Cerebellar cortex (tissue), 1 donor: ENCODE measurements at regions not wholly inside any gene's neighbourhood (a gene's known extent, or its start where the extent isn't known, plus 50 kb on each side); places are given as distances from the start of the nearest gene placed in this dataset.
"Not testable (repeated sequence)": the region's sequence is repeated elsewhere in the genome, so short reads cannot be mapped to it uniquely, and the experiment has no call there.

ENCODE experiments used
- DNase-seq: peaks from one replicate; pipeline ENCODE4 v3.0.0-alpha.2; 2015; ENCODE audit warnings: low spot score

DNA sequence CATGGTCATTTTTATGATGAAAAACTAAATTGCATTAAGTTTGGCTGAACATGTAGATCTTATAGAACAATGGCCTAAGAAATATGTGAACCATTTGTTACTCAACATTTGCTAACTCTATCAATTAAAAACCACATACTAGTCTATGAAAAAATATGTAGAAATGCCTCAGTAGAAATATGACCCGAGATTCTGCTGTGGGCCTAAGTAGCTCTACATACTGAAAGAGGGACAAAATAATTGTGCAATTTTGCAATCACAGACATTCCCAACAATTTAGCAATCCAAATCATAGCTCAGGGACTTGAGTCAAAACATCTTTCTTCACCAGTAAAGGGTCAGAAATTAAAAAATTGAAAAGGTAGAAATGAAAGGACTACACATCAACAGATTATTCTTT lies 619.0 kb downstream of the FRK start:
- no peak for DNase-seq

- no peak for DNase-seq
Observed at GRCh38 chr6:115415378-115415777, 645.3 kb downstream of the FRK start.

DNA sequence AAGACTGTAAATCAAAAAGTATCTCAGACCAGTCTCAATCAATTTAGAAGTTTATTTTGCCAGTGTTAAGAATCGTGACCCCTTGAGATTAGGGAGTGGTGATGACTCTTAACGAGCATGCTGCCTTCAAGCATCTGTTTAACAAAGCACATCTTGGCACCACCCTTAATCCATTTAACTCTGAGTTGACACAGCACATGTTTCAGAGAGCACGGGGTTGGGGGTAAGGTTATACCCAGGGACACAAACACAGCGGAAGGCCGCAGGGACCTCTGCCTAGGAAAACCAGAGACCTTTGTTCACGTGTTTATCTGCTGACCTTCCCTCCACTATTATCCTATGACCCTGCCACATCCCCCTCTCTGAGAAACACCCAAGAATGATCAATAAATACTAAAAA lies 645.8 kb downstream of the FRK start:
- not testable (repeated sequence) for DNase-seq

GRCh38 chr6:115411756-115412155 lies 648.9 kb downstream of the FRK start:
- DNase-seq: no peak

DNA sequence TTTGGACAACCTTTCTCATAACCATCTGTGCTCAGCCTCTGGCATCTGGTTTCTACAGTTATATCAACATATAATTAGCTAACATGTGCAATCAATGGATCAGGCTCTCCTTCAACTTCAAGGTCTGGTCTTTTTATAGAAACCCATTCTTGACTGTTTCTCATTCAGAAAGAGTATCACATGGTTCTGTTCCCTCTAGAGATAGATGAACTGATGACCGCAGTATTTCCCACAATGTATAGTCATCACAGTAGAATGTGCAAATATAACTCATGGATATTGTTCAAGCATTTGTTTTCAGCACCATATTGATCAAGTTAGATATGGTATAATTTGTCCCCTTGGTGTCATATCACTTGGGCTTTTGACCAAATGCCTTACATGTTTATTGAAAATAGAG lies 656.2 kb downstream of the FRK start:
- no peak for DNase-seq

DNA sequence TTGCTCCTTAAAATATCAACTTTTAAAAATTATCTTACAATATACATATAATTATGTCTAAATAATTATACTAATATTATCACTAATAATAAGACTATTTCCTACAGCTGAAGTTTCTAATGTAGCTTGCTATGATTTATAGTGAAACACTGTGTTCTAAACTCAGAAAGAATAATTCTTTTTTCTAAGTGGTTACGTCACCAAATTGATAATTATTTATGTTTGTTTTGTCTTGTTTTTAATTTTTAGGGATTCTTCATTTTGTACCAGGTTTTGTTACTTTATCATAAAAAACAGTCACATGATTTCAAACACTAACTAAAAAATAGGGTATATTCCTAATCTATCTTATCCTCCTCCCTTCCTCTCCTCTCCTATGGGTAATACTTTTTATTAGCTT lies 662.1 kb downstream of the FRK start:
- DNase-seq: no peak

DNA sequence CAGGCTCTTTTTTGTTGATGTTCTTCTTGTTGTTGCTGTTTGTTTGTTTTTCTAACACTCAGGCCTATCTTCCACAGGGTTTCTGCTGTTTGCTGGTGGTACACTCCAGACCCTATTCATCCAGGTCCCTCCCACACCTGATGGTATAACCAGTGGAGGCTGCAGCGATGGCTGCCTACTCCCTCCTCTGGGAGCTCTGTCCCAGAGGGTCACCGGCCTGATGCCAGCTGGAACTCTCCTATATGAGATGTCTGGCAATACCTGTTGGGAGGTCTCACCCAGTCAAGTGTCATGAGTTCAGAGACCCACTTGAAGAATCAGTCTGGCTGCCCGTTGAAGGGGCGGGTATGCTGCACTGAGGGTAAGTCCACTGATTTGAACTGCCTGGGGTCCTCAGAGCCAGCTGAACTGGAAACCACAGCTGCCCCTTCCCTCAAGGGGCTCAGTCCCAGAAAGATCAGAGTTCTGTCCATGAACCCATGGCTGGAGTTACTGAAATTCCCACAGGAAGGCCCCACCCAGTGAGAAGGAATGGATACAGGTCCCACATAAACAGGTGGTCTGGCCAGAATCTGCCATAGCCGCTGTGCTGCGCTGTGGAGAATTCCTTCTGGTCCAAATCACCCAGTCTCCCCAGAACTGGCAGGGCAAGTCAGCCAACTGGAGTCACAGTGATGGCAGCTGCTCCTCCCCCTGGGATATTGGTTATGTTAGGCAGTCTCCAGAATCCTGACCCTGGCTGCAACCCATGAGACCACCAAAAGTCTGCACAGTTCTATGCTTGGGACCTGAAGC lies 664.4 kb downstream of the FRK start:
- no peak for DNase-seq

DNA sequence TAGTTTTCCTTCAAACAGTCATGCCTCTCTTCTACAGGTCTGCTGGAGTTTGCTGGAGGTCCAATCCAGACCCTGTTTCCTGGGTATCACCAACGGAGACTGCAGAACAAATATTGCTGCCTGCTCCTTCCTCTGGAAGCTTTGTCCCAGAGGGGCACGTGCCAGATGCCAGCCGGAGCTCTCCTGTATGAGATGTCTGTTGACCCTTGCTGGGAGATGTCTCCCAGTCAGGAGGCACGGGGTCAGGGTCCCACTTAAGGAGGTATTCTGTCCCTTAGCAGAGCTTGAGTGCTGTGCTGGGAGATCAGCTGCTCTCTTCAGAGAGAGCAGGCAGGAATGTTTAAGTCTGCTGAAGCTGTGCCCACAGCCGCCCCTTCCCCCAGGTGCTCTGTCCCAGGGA lies 666.9 kb downstream of the FRK start:
- DNase-seq: no peak

- DNase-seq: no peak
Observed at GRCh38 chr6:115370202-115370601, 690.5 kb downstream of the FRK start.

DNA sequence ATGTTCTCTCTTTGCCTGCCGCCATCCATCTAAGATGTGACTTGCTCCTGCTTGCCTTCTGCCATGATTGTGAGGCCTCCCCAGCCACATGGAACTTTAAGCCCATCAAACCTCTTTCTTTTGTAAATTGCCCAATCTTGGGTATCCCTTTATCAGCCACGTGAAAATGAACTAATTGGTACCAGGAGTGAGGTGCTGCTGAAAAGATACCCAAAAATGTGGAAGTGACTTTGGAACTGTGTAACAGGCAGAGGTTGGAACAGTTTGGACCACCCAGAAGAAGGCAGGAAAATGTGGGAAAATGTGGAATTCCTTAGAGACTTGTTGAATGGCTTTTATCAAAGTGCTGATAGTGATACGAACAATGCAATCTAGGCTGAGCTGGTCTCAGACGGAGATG lies 694.9 kb downstream of the FRK start:
- DNase-seq: no peak

DNA sequence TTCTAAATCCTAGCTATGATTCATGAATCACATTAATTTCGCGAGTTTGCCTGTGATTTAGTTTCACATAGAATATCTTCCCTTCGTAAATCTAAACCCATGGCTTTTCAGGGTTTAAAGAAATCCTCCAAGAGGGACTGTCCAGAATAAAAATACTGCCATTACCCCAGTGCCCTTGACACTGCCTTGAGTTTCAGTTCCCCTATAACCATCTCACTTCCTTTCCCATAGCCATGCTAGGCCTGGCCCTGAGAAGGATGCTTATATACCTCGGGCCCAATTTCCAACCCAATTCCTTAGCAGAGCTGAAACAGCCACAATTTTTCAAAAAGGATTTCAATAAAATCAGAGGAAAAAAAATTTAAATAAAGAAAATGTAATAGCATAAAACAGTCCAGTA lies 697.3 kb downstream of the FRK start:
- no peak for DNase-seq

- no peak for DNase-seq
Observed at GRCh38 chr6:115362234-115362633, 698.5 kb downstream of the FRK start.

- DNase-seq: no peak
Observed at GRCh38 chr6:115360602-115361325, 699.9 kb downstream of the FRK start.

- no peak for DNase-seq
Observed at GRCh38 chr6:115358616-115359015, 702.1 kb downstream of the FRK start.

- DNase-seq: no peak
Observed at GRCh38 chr6:115356371-115356770, 704.3 kb downstream of the FRK start.

DNA sequence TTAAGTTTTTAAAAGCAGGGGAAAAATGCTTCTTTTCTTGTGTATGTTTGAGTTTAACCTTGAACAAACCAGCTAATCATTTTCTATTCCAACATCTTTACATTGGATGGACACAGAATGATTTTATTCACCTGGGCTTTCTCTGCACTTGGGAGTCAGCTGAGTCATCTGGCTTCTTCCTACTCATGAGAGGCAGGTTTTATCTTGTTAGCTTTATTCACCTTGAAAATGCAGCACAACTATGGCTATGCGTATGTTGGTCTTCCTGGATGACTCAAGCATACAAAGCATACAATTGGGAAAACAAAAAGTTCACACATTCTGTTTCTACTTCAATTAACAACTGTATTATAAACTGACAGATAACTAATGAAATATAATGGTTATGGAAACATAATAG lies 737.7 kb downstream of the FRK start:
- no peak for DNase-seq

GRCh38 chr6:115319823-115320222 lies 740.9 kb downstream of the FRK start:
- DNase-seq: no peak

- DNase-seq: no peak
Observed at GRCh38 chr6:115310156-115310555, 750.5 kb downstream of the FRK start.

- DNase-seq: no peak
Observed at GRCh38 chr6:115302731-115303130, 758.0 kb downstream of the FRK start.

DNA sequence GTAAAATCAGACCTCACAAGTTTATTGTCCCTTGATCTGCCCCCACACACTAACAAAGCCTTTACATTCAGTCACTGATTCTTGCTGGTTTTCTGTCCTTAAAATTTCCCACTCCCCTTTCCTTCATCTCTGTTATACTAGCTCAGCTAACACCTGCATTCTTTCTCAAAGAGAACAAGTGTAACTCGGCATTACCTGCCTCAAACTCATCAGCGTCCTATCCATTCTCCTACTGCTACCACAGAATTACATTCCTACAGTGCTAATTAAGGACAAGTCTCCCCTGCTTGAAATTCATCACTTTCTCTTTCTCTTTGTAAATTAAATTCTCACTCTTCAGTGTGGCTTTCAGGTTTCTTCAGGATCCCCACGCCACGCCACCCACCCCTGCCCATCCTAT lies 773.2 kb downstream of the FRK start:
- no peak for DNase-seq

GRCh38 chr6:115276881-115277565 lies 783.7 kb downstream of the FRK start:
- no peak for DNase-seq

DNA sequence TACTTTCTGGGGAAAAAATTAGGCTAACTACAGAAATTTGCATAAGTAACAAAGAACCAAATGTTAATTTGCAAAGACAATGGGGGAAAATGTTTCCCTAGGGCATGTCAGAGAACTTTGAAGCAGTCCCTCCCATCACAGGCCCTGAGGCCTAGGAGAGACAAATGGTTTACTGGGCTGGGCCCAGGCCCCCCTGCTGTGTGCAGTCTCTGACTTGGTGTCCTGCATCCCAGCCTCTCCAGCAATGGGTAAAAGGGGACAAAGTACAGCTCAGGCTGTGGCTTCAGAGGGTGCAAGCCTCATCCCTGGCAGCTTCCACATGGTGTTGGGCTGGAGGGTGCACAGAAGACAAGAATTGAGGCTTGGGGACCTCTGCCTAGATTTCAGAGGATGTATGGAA lies 788.4 kb downstream of the FRK start:
- no peak for DNase-seq

- DNase-seq: no peak
Observed at GRCh38 chr6:115271434-115271833, 789.3 kb downstream of the FRK start.
